GM13977 (cell line): ENCODE measurements at regions not wholly inside any gene's neighbourhood (a gene's known extent, or its start where the extent isn't known, plus 50 kb on each side); places are given as distances from the start of the nearest gene placed in this dataset.

Source experiments
- DNase-seq: peaks from one replicate; pipeline ENCODE4 v3.0.0; 2012; ENCODE audit warnings: low spot score
- in situ Hi-C: fragments of 300-500 bp; cut with MboI; formaldehyde crosslinking; loops from one replicate; pipeline ENCODE4 v1.12.0; 2022; ENCODE audit warnings: low sequenced_read_pairs, low pct_unique_long_range_greater_than_20kb, mixed read lengths, inconsistent platforms; ENCODE audit not compliant: unreplicated experiment
- TF ChIP-seq, protein P1 (sequence below): IDR thresholded peaks from 2 replicates; pipeline ENCODE4 v1.5.1; 2012; ENCODE audit warnings: mild to moderate bottlenecking, control low read depth; ENCODE audit not compliant: insufficient read depth; ENCODE audit errors: extremely low read depth, missing control alignments

DNA sequence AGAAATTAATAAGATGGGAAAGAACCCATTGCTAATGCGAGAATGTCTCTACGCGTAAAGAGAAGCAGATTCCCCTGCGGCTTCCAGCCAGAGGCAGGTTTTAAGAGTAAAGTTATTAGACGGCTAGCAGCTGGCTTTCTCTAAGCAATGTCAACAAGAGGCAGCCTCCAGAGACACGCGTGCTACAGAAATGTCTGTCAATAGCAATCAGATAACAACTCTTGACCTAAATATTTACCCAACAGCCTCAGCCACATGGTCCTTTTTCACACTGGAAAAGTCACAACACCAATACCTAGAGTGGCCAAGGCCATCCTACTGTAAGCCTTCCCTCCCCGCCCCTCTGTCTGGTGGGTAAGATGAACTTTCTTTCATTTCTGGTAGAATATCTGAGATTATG, 146.0 kb upstream of the SFSWAP start:
- TF ChIP-seq, protein P1, sequence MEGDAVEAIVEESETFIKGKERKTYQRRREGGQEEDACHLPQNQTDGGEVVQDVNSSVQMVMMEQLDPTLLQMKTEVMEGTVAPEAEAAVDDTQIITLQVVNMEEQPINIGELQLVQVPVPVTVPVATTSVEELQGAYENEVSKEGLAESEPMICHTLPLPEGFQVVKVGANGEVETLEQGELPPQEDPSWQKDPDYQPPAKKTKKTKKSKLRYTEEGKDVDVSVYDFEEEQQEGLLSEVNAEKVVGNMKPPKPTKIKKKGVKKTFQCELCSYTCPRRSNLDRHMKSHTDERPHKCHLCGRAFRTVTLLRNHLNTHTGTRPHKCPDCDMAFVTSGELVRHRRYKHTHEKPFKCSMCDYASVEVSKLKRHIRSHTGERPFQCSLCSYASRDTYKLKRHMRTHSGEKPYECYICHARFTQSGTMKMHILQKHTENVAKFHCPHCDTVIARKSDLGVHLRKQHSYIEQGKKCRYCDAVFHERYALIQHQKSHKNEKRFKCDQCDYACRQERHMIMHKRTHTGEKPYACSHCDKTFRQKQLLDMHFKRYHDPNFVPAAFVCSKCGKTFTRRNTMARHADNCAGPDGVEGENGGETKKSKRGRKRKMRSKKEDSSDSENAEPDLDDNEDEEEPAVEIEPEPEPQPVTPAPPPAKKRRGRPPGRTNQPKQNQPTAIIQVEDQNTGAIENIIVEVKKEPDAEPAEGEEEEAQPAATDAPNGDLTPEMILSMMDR, result no peak
- no peak for DNase-seq
- in situ Hi-C loops, result no loop called here

DNA sequence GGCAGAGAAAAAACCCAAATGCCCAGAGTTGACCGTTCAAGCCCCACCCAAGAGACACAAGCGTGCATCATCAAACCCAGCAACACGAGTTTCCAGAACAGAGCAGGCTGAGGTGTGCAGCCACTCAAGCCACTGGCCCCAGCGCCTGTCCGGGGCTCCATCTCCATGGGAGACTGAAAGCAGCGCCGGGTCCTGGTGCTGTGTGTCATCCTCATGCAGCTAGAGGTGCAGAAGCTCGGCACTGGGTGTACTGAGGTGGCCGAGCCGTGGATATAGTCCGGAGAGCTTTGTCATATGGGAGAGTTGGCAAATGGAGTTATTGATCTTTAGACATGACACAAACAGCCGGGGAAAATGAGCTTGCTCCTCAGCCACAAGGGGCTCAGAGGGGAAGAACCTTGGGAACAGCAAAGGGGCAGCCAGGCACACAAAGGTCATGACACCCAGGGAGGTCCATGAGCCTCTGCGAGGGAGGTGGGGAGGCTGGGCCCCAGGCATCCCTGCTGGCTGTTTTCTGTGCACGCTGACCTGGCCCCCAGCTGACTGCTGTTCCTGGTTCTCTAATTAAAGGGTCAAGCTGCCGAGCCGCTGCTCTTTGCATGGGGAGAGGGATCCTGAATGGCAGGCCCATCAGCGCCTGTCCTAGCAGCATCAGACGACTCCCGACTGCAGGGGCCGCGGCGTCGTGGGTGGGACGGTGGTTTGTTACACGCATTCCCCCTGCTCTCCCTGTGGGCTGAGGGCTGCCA, 145.4 kb upstream of the SFSWAP start:
- in situ Hi-C loops, result no loop called here
- DNase-seq, result no peak
- TF ChIP-seq, protein P1, result no peak

DNA sequence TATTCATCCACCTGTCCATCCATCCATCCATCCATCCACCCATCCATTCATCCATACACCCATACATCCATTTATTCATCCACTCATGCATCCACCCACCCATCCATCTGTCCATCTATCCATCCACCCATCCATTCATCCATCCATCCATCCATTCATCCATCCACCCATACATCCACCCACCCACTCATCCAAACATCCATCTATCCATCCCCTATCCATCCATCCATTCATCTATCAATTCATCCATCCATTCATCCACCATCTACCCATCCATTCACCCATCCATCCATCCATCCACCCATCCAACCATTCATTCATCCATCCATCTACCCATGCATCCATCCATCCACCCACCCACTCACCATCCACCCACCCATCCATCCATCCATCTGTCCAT, 142.6 kb upstream of the SFSWAP start:
- no peak for DNase-seq
- TF ChIP-seq, protein P1, result no peak
- in situ Hi-C loops, result no loop called here

DNA sequence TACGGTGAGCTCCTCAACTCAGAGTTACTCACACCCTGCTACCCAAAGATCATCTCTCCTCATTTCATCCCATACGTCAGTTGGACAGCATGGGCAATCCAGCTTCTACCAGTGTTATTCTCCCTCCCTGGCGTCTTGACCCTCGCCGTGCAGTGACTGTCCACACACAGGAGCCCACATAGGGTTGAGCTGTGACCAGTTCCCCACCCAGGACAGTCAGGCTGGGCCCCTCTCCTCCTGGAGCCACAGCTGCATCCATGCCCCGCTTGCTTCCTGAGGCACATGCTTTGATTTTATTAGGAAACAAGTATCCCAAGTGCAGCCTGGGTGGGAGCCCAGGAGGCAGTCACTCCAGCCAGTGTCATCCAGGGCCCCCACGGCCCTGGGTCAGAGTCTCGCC, 140.3 kb upstream of the SFSWAP start:
- no peak for DNase-seq
- in situ Hi-C loops, result no loop called here
- TF ChIP-seq, protein P1, result no peak

DNA sequence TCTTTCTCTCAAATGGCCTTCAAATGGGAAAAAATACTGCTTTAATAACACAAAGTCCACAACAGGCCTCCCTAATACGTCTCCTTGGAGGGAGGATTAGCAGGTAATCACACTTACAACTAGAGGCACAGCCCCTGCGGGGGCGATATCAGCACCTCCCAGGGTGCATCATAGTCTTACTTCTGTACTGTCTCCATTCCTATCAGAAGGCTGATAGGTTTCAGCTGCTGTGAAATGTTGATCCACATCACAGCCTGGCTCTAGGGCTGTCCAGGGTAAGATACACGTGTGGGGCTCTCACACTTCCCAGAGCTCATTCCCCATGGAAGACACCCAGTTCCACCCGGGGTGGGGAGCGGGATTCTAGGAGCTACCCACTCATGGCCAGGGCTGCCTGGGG, 139.1 kb upstream of the SFSWAP start:
- TF ChIP-seq, protein P1, result no peak
- no peak for DNase-seq
- in situ Hi-C loops, result no loop called here

DNA sequence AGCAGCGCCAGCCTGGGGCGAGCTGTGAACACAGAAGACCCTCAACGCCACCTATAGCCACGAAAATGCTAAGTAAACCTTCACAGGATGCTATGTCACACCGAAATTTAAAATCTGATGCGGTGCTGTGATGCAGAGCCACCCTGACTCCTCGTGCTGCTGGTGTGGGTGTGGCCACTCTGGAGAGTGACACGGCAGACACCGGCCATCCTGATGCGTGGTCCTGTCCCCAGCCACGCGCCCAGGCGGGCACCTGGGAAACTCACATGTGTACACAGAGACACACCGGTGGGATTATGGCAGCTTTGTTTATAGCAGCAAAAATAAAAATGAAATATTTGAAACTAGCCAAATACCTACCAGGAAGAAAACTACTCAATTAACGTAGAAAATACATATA, 138.3 kb upstream of the SFSWAP start:
- no peak for DNase-seq
- TF ChIP-seq, protein P1, result no peak
- in situ Hi-C loops, result no loop called here
